ENCODE measurements at regions not wholly inside any gene's neighbourhood (a gene's known extent, or its start where the extent isn't known, plus 50 kb on each side); places are given as distances from the start of the nearest gene placed in this dataset.

DNA sequence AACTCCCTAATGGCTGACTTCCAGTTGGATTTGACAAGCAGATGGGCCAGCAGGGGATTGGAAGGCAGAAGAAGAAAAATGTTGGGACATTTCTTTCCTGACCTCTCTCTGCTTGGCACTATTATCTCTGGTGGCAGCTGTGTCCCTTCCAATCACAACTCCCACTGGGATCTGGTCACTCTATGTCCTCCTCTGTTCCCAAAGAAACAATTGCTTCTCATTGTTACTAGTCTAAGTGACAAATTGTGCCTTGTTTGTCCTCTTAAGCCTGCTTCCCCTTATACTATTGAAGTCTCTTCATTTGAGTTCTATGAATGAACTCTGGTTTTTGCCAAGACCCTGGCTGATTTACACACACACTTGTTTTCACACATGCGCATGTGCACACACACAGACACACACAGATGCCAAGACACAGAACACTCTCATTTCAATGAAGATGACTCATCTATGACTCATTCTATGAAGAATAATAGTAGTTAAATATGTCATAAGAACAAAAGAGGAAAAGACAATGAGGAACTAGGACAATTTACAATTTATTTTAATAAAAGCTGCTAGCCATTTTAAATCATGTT lies 83.0 kb upstream of the FAR2 start:
- FAIRE-seq = no peak

DNA sequence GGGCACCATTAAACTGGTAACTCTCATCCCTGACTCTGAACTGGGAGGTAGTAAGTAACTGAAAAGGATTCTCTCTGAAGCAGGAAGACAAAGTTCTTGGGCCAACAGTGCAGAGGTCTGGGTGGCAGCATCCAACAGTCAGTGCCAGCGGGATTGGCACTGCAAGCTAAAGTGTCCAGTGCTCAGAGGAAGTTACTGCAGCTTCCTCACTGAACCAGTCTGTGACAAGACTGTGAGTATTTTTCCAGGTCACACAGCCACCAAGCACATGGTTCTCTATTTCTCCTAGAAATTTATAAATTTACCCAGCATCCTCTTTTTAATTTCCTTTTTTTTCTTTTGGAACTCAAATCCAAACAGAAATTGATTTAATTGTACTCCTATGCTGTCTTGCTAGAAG lies 81.6 kb upstream of the FAR2 start:
- no peak for FAIRE-seq

DNA sequence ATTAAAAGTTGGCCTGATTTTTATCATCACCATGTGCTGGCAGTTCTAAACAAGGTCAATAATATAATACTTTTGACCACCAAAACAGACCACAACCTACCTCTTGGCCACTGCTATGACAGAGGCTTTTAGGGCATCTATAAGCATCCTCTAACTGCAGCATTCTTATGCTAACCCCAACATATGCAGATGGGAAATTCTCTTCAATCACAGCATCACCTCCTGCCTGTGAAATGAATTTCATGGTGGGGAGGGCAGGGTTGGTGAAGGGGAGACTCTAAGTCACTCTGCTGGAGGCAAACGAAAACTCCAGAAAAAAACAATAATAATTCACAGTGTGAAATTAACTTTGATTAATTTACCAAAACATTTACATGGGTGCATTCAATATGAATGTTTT lies 78.8 kb upstream of the FAR2 start:
- no peak for FAIRE-seq

DNA sequence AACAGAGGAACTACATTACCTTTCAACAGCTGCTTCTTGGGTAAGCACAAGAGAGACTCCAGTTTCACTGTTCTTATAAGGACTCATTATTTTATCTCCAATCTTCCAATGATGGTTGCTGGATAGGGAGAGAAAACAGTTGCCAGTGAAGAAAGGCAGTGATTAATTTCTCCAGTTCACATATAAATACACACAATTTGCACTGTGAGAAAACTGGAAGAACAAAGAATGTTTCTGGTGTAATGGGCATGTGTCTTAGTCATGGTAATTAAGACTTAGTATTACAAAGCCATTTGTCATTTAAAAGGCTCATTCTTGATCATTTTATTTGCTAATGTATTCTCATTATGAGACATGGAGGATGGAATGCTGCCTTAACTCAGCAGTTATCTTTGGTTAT lies 78.0 kb upstream of the FAR2 start:
- FAIRE-seq = no peak

DNA sequence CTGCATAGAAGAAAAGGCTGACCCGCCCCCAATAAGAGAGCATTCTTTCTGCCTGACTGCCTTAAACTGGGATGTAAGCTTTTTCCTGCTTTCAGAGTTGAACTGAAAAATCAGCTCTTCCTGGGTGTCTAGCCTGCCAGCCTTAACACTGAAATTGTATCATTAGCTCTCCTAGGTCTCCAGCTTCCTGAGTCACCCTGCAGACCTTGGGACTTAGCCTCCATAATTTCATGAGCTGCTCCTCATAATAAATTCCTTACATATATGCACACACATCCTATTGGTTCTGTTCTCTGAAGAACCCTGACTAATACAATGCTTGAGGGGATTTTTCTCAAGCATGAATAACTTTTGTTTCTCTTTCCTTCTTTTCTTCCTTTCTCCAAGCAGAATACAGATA lies 76.4 kb upstream of the FAR2 start:
- no peak for FAIRE-seq

DNA sequence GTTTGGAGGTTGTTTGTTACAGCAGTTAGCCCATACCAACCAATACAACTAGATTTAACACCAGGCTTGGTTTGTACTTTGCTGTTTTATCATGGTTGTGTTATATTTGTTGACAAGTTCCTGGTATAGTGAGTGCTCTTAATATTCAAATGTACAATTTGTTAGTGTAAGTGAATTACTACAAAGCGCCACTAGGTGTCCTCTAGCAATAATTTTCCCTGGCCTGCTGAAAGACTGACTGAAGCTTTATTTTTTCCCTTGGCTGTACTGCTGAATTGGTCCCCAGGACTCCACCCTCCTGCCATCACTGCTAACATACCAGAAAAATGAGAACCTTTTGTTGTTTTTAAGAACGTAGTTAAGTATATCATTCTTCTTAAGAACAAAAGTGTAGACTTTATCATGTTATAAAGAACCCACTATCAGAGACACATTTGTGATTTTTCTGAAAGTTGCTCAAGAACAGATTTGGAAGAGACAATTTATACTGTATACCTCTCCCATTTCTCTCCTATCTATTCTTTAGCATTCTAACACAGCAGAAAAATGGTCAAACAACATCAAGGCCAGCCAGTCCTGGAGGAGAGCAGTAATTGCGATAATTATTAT lies 75.3 kb upstream of the FAR2 start:
- FAIRE-seq = peak; percentile 67

DNA sequence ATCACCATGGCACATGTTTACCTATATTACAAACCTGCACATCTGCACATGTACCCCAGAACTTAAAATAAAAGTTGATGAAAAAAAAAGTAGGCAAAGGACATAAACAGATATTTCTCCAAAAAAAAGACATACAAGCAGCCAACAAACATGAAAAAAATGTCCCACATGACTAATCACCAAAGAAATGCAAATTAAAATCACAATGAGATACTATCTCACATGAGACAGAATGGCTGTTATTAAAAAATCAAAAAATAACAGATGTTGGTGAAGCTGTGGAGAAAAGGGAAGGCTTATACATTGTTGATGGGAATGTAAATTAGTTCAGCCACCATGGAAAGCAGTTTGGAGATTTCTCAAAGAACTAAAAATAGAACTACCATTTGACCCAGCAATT lies 68.0 kb upstream of the FAR2 start:
- no peak for FAIRE-seq

DNA sequence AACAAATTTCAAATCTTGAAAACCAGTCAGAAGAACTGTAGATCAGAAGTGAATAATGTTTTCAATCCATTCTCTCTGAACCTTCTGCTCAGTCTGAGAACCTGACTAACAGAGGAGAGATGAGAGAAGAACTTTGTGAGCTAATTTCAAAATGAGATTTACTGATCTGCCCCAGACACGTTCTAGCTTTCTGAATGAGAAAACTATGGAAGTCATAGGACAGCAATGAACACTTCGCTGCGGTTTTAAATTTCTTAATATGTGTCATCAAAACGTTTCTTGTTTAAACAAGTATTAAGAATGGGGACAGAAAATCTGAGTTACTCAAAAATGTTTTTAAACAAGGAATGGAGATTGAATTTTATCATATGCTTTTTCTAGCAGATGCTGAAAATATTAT lies 66.6 kb upstream of the FAR2 start:
- no peak for FAIRE-seq

DNA sequence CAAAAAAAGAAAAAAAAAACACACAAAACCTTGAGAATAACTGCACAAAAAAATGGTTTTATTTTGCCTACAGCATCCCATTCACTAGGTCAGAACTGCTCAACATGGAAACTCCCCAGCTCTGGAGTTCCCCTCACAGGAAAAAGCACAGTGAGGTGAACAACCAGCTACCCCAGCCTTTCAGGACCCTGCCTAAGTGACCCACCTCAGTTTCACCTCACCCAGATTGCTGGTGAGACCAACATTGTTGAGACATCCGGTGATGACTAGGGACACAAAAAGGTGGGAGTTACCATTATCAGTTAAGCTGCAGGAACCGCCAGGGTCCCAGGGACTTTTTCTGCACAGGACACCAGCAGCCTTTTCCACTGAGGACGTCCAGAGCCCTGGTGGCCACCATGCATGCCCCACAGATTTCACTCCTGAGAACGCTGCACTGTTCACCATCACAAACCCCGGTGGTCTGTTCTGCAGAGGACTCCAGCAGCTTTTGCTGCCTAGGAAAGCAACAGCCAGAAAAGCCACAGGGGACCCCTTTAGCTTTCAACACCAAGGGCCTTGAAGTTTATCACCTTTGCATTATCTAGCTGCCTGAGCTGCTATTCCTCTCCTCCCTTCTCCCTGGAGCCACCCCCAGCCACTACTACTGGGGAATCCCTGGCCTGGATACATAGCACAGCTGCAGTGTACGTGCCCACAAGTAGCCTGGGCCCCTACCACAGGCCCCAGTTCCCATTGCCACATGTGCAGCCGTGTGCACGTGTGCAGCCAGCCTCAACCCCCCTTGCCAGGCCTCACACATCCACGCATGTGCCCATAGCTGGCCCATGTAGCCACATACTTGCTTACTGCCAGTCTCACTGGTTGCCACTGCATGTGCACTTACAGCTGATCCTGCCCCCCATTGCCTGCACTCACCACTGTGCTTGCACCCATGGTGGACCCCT lies 62.5 kb upstream of the FAR2 start:
- no peak for FAIRE-seq

DNA sequence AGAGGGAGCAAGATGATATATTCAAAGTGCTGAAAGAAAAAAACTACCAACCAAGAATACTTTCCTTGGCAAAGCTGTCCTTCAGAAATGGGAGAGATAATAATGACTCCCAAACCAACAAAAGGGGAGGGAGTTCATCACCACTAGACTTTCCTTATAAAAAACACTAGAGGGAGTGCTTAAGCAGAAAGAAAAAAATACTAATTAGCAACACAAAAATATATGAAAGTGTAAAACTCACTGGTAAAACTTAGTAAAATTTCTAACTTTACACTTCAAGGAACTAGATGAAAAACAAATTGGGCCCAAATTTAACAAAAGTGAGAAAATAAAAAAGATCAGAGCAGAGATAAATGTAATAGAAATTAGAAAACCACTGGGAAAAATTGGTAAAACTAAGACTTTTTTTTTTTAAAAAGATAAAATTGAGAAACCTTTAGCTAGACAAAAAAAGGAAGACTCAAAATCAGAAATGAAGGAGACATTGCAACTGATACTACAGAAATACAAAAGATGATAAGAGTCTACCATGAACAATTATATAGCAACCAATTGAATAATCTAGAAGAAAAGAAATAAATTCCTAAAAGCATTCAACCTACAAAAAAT lies 60.4 kb upstream of the FAR2 start:
- peak; percentile 89 for FAIRE-seq
